GM12872 (cell line): ENCODE measurements at regions not wholly inside any gene's neighbourhood (a gene's known extent, or its start where the extent isn't known, plus 50 kb on each side); places are given as distances from the start of the nearest gene placed in this dataset.

Experiments used
- CTCF ChIP-seq: IDR thresholded peaks from 3 replicates; pipeline ENCODE4 v1.5.1; 2011; ENCODE audit warnings: low read depth, mild to moderate bottlenecking, low read length, moderate library complexity; ENCODE audit not compliant: insufficient read depth

- TF ChIP-seq CTCF: no peak
Observed at GRCh38 chr6:62338477-62338876, 52.5 kb upstream of the KHDRBS2 start.
